ENCODE measurements at regions not wholly inside any gene's neighbourhood (a gene's known extent, or its start where the extent isn't known, plus 50 kb on each side); places are given as distances from the start of the nearest gene placed in this dataset.

- no peaks in the 10 kb centered on the region for H3K9me1 ChIP-seq (ENCODE audit: control insufficient read depth, extremely low read depth, insufficient read depth, low read length)
- H3K27ac ChIP-seq (ENCODE audit: control insufficient read depth, insufficient read depth, low read length), result no peak overlapping the region
- no peaks in the 10 kb centered on the region for H4K20me1 ChIP-seq (ENCODE audit: control insufficient read depth, extremely low read depth, insufficient read depth, low read length)
- no peaks in the 10 kb centered on the region for H3K79me2 ChIP-seq (ENCODE audit: control insufficient read depth, insufficient read depth, low read length)
- no peaks in the 10 kb centered on the region for H3K36me3 ChIP-seq (ENCODE audit: control insufficient read depth in 2 of 2, extremely low read depth in 1 of 2, insufficient read depth in 2 of 2, low read length in 2 of 2)
- dilution Hi-C loops (cut with MboI; ENCODE audit: extremely low pct_ligation_motif_present, low sequenced_read_pairs), result no loop called here
- no peaks in the 10 kb centered on the region for H3K4me1 ChIP-seq (ENCODE audit: control insufficient read depth, extremely low read depth, insufficient read depth, low read length)
- H3K9ac ChIP-seq (ENCODE audit: control insufficient read depth, extremely low read depth, insufficient read depth, low read length), result no peak overlapping the region
- TF ChIP-seq EZH2 (IDR thresholded peaks at IDR 0.05; ENCODE audit: low read length) (no peak), CTCF (optimal IDR thresholded peaks at IDR 0.05 in 1 of 3, IDR thresholded peaks at IDR 0.05 in 1 of 3, conservative IDR thresholded peaks at IDR 0.05 in 1 of 3; ENCODE audit: extremely low read depth in 1 of 3, insufficient read depth in 2 of 3, low read length in 3 of 3) (no peak)
- no peak overlapping the region for H3K4me2 ChIP-seq (ENCODE audit: control insufficient read depth, extremely low read depth, insufficient read depth, low read depth, low read length)
- no peak overlapping the region for H3K4me3 ChIP-seq (ENCODE audit: control insufficient read depth in 2 of 3, extremely low read depth in 1 of 3, insufficient read depth in 2 of 3, low read depth in 1 of 3, low read length in 3 of 3)
- H3K27me3 ChIP-seq (ENCODE audit: control insufficient read depth, extremely low read depth, insufficient read depth, low read length), result no peaks in the 10 kb centered on the region
- peaks cover 3% of the 10 kb centered on the region for H3K9me3 ChIP-seq (ENCODE audit: control insufficient read depth, low read depth, low read length)
- FAIRE-seq (no peak), DNase-seq (ENCODE audit: low read depth, low spot score) (no peak)
- H2AFZ ChIP-seq (ENCODE audit: control insufficient read depth, low read length), result no peak overlapping the region
These were observed 364.0 kb upstream of the EEF2KMT start for GRCh38 chr16:5461574-5461973.

GRCh38 chr16:5461141-5461540 lies 363.5 kb upstream of the EEF2KMT start:
- Histone ChIP-seq H3K9me1 (ENCODE audit: control insufficient read depth, extremely low read depth, insufficient read depth, low read length) (no peaks in the 10 kb centered on the region), H3K9ac (ENCODE audit: control insufficient read depth, extremely low read depth, insufficient read depth, low read length) (no peak overlapping the region), H3K9me3 (ENCODE audit: control insufficient read depth, low read depth, low read length) (peaks cover 3% of the 10 kb centered on the region), H3K36me3 (ENCODE audit: control insufficient read depth in 2 of 2, extremely low read depth in 1 of 2, insufficient read depth in 2 of 2, low read length in 2 of 2) (no peaks in the 10 kb centered on the region), H3K27ac (ENCODE audit: control insufficient read depth, insufficient read depth, low read length) (no peak overlapping the region), H3K79me2 (ENCODE audit: control insufficient read depth, insufficient read depth, low read length) (no peaks in the 10 kb centered on the region), H3K4me3 (ENCODE audit: control insufficient read depth in 2 of 3, extremely low read depth in 1 of 3, insufficient read depth in 2 of 3, low read depth in 1 of 3, low read length in 3 of 3) (no peak overlapping the region), H2AFZ (ENCODE audit: control insufficient read depth, low read length) (no peak overlapping the region), H4K20me1 (ENCODE audit: control insufficient read depth, extremely low read depth, insufficient read depth, low read length) (no peaks in the 10 kb centered on the region), H3K27me3 (ENCODE audit: control insufficient read depth, extremely low read depth, insufficient read depth, low read length) (no peaks in the 10 kb centered on the region), H3K4me1 (ENCODE audit: control insufficient read depth, extremely low read depth, insufficient read depth, low read length) (no peaks in the 10 kb centered on the region), H3K4me2 (ENCODE audit: control insufficient read depth, extremely low read depth, insufficient read depth, low read depth, low read length) (no peak overlapping the region)
- dilution Hi-C loops (cut with MboI; ENCODE audit: extremely low pct_ligation_motif_present, low sequenced_read_pairs), result no loop called here
- DNase-seq (ENCODE audit: low read depth, low spot score) (no peak), FAIRE-seq (no peak)
- TF ChIP-seq EZH2 (IDR thresholded peaks at IDR 0.05; ENCODE audit: low read length) (no peak), CTCF (optimal IDR thresholded peaks at IDR 0.05 in 1 of 3, IDR thresholded peaks at IDR 0.05 in 1 of 3, conservative IDR thresholded peaks at IDR 0.05 in 1 of 3; ENCODE audit: extremely low read depth in 1 of 3, insufficient read depth in 2 of 3, low read length in 3 of 3) (no peak)

All from keratinocyte (primary cell).